SK-N-MC (cell line): ENCODE measurements at regions not wholly inside any gene's neighbourhood (a gene's known extent, or its start where the extent isn't known, plus 50 kb on each side); places are given as distances from the start of the nearest gene placed in this dataset.

Source experiments
- EZH2 ChIP-seq: fragments of 200-600 bp; sonication (generic); IDR thresholded peaks from one replicate; pipeline ENCODE4 v1.6.1; 2017; ENCODE audit warnings: antibody characterized with exemption
- FOXP2 ChIP-seq: optimal IDR thresholded peaks from 2 replicates; pipeline ENCODE3; 2011; ENCODE audit warnings: mild to moderate bottlenecking, moderate library complexity; ENCODE audit not compliant: insufficient read depth; ENCODE audit errors: extremely low read length, control extremely low read depth
- POLR2AphosphoS5 ChIP-seq: IDR thresholded peaks from 2 replicates; pipeline ENCODE4 v1.6.1; 2012; ENCODE audit warnings: mild to moderate bottlenecking, low read depth, low read length, borderline replicate concordance

DNA sequence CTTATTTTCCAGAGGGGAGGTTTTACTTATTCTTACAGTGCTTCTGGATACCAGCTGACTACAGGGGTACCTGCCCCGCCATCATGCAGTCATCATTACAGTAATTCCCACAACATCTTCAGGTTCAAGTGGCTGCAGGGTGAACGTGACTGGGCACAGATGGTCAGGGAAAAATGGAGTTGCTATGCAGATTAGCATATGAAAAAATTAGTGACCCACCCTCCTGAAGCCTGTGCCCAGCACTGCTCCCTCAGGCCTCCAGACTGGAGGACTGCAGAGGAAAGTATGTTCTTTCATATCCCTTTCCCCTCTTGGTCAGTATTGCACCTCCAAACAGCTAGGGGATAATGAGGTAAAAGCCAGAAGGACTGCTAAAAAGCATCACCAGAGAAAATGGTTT is 937.9 kb downstream of the TUSC7 start:
- no peak for TF ChIP-seq EZH2
- no peak for TF ChIP-seq POLR2AphosphoS5
- TF ChIP-seq FOXP2: no peak
